A549 (cell line): ENCODE measurements at regions not wholly inside any gene's neighbourhood (a gene's known extent, or its start where the extent isn't known, plus 50 kb on each side); places are given as distances from the start of the nearest gene placed in this dataset.

Source experiments
- ATAC-seq, 2 experiments: fragments of 200-7000 bp in 1 of 2; fragments of >200 bp in 1 of 2; cut with Nextera tagmentation in 1 of 2; cut with Tn5 transposase in 1 of 2; 3 replicates each; pipeline versions ENCODE4 v1.8.0 to v1.9.1; 2018 to 2020; ENCODE audit warnings: mild to moderate bottlenecking in 1 of 2, moderate library complexity in 1 of 2
- CTCF ChIA-PET: fragments of 300-600 bp; sonication (Branson Sonifier 250); formaldehyde crosslinking; extraction: SDS; loops from one replicate; lab custom pipeline; 2021; ENCODE audit warnings: antibody characterized with exemption, inconsistent platforms; lab: Yijun Ruan, JAX
- POLR2A ChIA-PET: fragments of 350-600 bp; formaldehyde crosslinking; extraction: SDS; loops from one replicate; lab custom pipeline; 2021; ENCODE audit warnings: antibody characterized with exemption, inconsistent platforms; lab: Yijun Ruan, JAX
- DNase-seq, 2 experiments: peaks; one replicate each; pipeline versions ENCODE4 v3.0.0 to v3.0.0-alpha.2; 2011 to 2016; ENCODE audit warnings: low read depth in 1 of 2, low spot score in 1 of 2
- FAIRE-seq: peaks from 2 replicates; lab custom pipeline; 2011; peaks lifted over from hg19 to GRCh38; lab: Jason Lieb, UNC
- H3K27ac ChIP-seq, 2 experiments: fragments of >200 bp; sonication (Bioruptor Twin); formaldehyde crosslinking; 3 replicates each; pipeline ENCODE4 v1.5.1; 2016 to 2017
- H3K4me1 ChIP-seq: fragments of >200 bp; sonication (Bioruptor Twin); formaldehyde crosslinking; 3 replicates; pipeline ENCODE4 v1.6.1; 2016
- H3K4me2 ChIP-seq: fragments of >200 bp; sonication (Bioruptor Twin); formaldehyde crosslinking; 3 replicates; pipeline ENCODE4 v1.6.1; 2016
- H3K4me3 ChIP-seq: fragments of >200 bp; sonication (Bioruptor Twin); formaldehyde crosslinking; 3 replicates; pipeline ENCODE4 v1.5.1; 2016
- H3K9me3 ChIP-seq: fragments of >200 bp; sonication (Bioruptor Twin); formaldehyde crosslinking; 3 replicates; pipeline ENCODE4 v1.6.1; 2016
- ATOH8 ChIP-seq: fragments of 250-450 bp; sonication (Bioruptor Pico); IDR thresholded peaks from 2 replicates; pipeline ENCODE4 v1.5.0; 2020; ENCODE audit warnings: low read depth, mild to moderate bottlenecking, moderate library complexity
- CEBPB ChIP-seq, 2 experiments: fragments of >200 bp in 1 of 2; sonication (Bioruptor Twin) in 1 of 2; formaldehyde crosslinking in 1 of 2; IDR thresholded peaks; 2 replicates each; pipeline ENCODE4 v1.6.1; 2012 to 2016
- E2F6 ChIP-seq: IDR thresholded peaks from 2 replicates; pipeline ENCODE4 v1.6.1; 2012; ENCODE audit warnings: low read depth, borderline replicate concordance
- EHF ChIP-seq: fragments of 250-450 bp; sonication (Bioruptor Pico); IDR thresholded peaks from 2 replicates; pipeline ENCODE4 v1.5.0; 2020; ENCODE audit warnings: mild to moderate bottlenecking
- EHMT2 ChIP-seq: fragments of 200-600 bp; sonication (generic); IDR thresholded peaks from 2 replicates; pipeline ENCODE4 v1.6.1; 2016; ENCODE audit warnings: antibody characterized with exemption, low read depth, mild to moderate bottlenecking, moderate library complexity
- ELK1 ChIP-seq: fragments of 150-350 bp; IDR thresholded peaks from 2 replicates; pipeline ENCODE4 v1.6.1; 2014; ENCODE audit warnings: low read depth, mild to moderate bottlenecking, low read length
- EP300 ChIP-seq, 2 experiments: fragments of >200 bp; sonication (Bioruptor Twin); formaldehyde crosslinking; IDR thresholded peaks; 2 replicates in 1 of 2; 3 replicates in 1 of 2; pipeline ENCODE4 v1.6.1; 2016 to 2017
- FOSL2 ChIP-seq, 2 experiments: fragments of 450-650 bp in 1 of 2; fragments of >200 bp in 1 of 2; sonication (Bioruptor Twin) in 1 of 2; formaldehyde crosslinking; IDR thresholded peaks; 2 replicates each; pipeline versions ENCODE4 v1.5.0 to v1.6.1; 2016 to 2020; ENCODE audit warnings: mild to moderate bottlenecking in 1 of 2, moderate library complexity in 1 of 2
- HEYL ChIP-seq: fragments of 250-450 bp; sonication (Bioruptor Pico); IDR thresholded peaks from 2 replicates; pipeline ENCODE4 v1.8.0; 2021; ENCODE audit warnings: mild to moderate bottlenecking, moderate library complexity
- HOXA7 ChIP-seq: fragments of 250-450 bp; sonication (Bioruptor Pico); IDR thresholded peaks from 2 replicates; pipeline ENCODE4 v1.5.0; 2020; ENCODE audit warnings: mild to moderate bottlenecking, moderate library complexity
- JUN ChIP-seq, 2 experiments: fragments of >200 bp; sonication (Bioruptor Twin); formaldehyde crosslinking; IDR thresholded peaks; 2 replicates in 1 of 2; 3 replicates in 1 of 2; pipeline ENCODE4 v1.6.1; 2016 to 2017
- JUNB ChIP-seq: fragments of >200 bp; sonication (Bioruptor Twin); formaldehyde crosslinking; IDR thresholded peaks from 2 replicates; pipeline ENCODE4 v1.6.1; 2016
- MAZ ChIP-seq: fragments of 150-350 bp; IDR thresholded peaks from 2 replicates; pipeline ENCODE4 v1.6.1; 2014; ENCODE audit warnings: antibody characterized with exemption, low read depth, low read length, borderline replicate concordance
- MYC ChIP-seq: IDR thresholded peaks from 2 replicates; pipeline ENCODE4 v1.6.1; 2012; ENCODE audit warnings: mild to moderate bottlenecking, inconsistent platforms, low read length, improper control_type of control experiment, borderline replicate concordance
- NPAS2 ChIP-seq: fragments of 250-450 bp; sonication (Bioruptor Pico); IDR thresholded peaks from 2 replicates; pipeline ENCODE4 v1.8.0; 2022; ENCODE audit warnings: mild to moderate bottlenecking, moderate library complexity, borderline replicate concordance
- POLR2A ChIP-seq: IDR thresholded peaks from 2 replicates; pipeline ENCODE4 v1.6.1; 2012; ENCODE audit warnings: mild to moderate bottlenecking, low read length
- RAD21 ChIP-seq, 2 experiments: fragments of >200 bp in 1 of 2; sonication (Bioruptor Twin) in 1 of 2; formaldehyde crosslinking in 1 of 2; IDR thresholded peaks in 1 of 2; conservative IDR thresholded peaks in 1 of 2; 2 replicates in 1 of 2; 3 replicates in 1 of 2; pipeline ENCODE4 v1.6.1; 2012 to 2018; ENCODE audit warnings: inconsistent platforms in 1 of 2
- TP53 ChIP-seq: fragments of 250-450 bp; sonication (Bioruptor Pico); IDR thresholded peaks from 2 replicates; pipeline ENCODE4 v1.5.0; 2021; ENCODE audit warnings: mild to moderate bottlenecking, moderate library complexity
- USF2 ChIP-seq: fragments of 450-650 bp; IDR thresholded peaks from 2 replicates; pipeline ENCODE4 v1.6.1; 2014; ENCODE audit warnings: antibody characterized with exemption
- ZFP36 ChIP-seq: fragments of 450-650 bp; IDR thresholded peaks from 2 replicates; pipeline ENCODE4 v1.6.1; 2014; ENCODE audit warnings: borderline replicate concordance; ENCODE audit not compliant: partially characterized antibody
- ZNF302 ChIP-seq: fragments of 250-450 bp; sonication (Bioruptor Pico); IDR thresholded peaks from 2 replicates; pipeline ENCODE4 v1.9.0; 2021; ENCODE audit warnings: inconsistent platforms, mild to moderate bottlenecking, moderate library complexity
- WGBS: methylation state at CpG from one replicate; pipeline ENCODE4 v1.1.6; 2017; ENCODE audit errors: missing lambda C conversion rate; 5-methylcytosine and 5-hydroxymethylcytosine counted together

- Histone ChIP-seq H3K9me3 (no peaks in the 10 kb centered on the region), H3K4me3 (no peak overlapping the region), H3K4me1 (no peaks in the 10 kb centered on the region), H3K27ac (no peak overlapping the region), H3K4me2 (no peak overlapping the region)
- WGBS = 74% methylated on average over 5 of the region's 5 CpGs
- no peak for ATAC-seq
- ChIA-PET CTCF (interaction anchor here (1.3 kb wide), 1 partner anchor 771 kb away, joined by 3 read pairs; no protein-coding TSS in a partner anchor), POLR2A (no interaction called here)
- no peak for FAIRE-seq
- no peak for TF ChIP-seq FOSL2 (IDR thresholded peaks at IDR 0.05)
- no peak for TF ChIP-seq FOSL2 (CRISPR knock-in tag; IDR thresholded peaks at IDR 0.05)
- TF ChIP-seq ZNF302 (CRISPR knock-in tag) = no peak
- no peak for TF ChIP-seq ELK1
- no peak for TF ChIP-seq E2F6
- no peak for TF ChIP-seq ATOH8 (CRISPR knock-in tag)
- no peak for TF ChIP-seq RAD21 (conservative IDR thresholded peaks at IDR 0.05 in 1 of 2, IDR thresholded peaks at IDR 0.05 in 1 of 2)
- no peak for TF ChIP-seq MAZ
- TF ChIP-seq EHF (CRISPR knock-in tag) = no peak
- no peak for TF ChIP-seq EHMT2
- TF ChIP-seq POLR2A = no peak
- no peak for TF ChIP-seq HOXA7
- no peak for TF ChIP-seq JUN (IDR thresholded peaks at IDR 0.05)
- no peak for TF ChIP-seq JUNB
- TF ChIP-seq ZFP36 = no peak
- DNase-seq = no peak
These were observed 112.5 kb downstream of the WDR11 start for GRCh38 chr10:120963594-120964220.

GRCh38 chr10:120966657-120967045, 115.5 kb downstream of the WDR11 start:
- Histone ChIP-seq H3K4me3 (no peak overlapping the region), H3K9me3 (no peaks in the 10 kb centered on the region), H3K4me2 (no peak overlapping the region), H3K4me1 (no peaks in the 10 kb centered on the region), H3K27ac (no peak overlapping the region)
- no peak for TF ChIP-seq ELK1
- no peak for TF ChIP-seq EP300 (IDR thresholded peaks at IDR 0.05)
- no peak for TF ChIP-seq MYC
- no peak for TF ChIP-seq NPAS2 (CRISPR knock-in tag)
- TF ChIP-seq CEBPB (IDR thresholded peaks at IDR 0.05) = no peak
- TF ChIP-seq E2F6 = no peak
- TF ChIP-seq HEYL (CRISPR knock-in tag) = no peak
- no peak for TF ChIP-seq USF2
- no peak for TF ChIP-seq RAD21 (conservative IDR thresholded peaks at IDR 0.05 in 1 of 2, IDR thresholded peaks at IDR 0.05 in 1 of 2)
- no peak for TF ChIP-seq FOSL2 (IDR thresholded peaks at IDR 0.05)
- no peak for TF ChIP-seq FOSL2 (CRISPR knock-in tag; IDR thresholded peaks at IDR 0.05)
- TF ChIP-seq TP53 = no peak
- CTCF ChIA-PET = interaction anchor here (1.7 kb wide), 1 partner anchor 24 kb away, joined by 4 read pairs; no protein-coding TSS in a partner anchor
- 46% methylated on average over 6 of the region's 6 CpGs for WGBS
- no peak for ATAC-seq
- POLR2A ChIA-PET = no interaction called here
- no peak for DNase-seq
- FAIRE-seq = no peak
